Neural crest cell (in vitro differentiated cells): ENCODE measurements at regions not wholly inside any gene's neighbourhood (a gene's known extent, or its start where the extent isn't known, plus 50 kb on each side); places are given as distances from the start of the nearest gene placed in this dataset.

Experiments used
- DNase-seq: peaks from one replicate; pipeline ENCODE4 v3.0.0; 2021; ENCODE audit warnings: low read depth, mixed read lengths, low spot score
- H3K27ac Mint-ChIP-seq: one replicate; pipeline ENCODE4 v1.8.0; 2021; ENCODE audit warnings: mild to moderate bottlenecking, mixed read lengths; ENCODE audit not compliant: unreplicated experiment
- H3K27me3 Mint-ChIP-seq: 2 replicates; pipeline ENCODE4 v1.8.0; 2021; ENCODE audit warnings: low read depth, mild to moderate bottlenecking, mixed read lengths
- H3K36me3 Mint-ChIP-seq: 2 replicates; pipeline ENCODE4 v1.8.0; 2021; ENCODE audit warnings: low read depth, mild to moderate bottlenecking, mixed read lengths
- H3K4me1 Mint-ChIP-seq: 2 replicates; pipeline ENCODE4 v1.8.0; 2021; ENCODE audit warnings: mixed read lengths
- H3K4me3 Mint-ChIP-seq: one replicate; pipeline ENCODE4 v1.8.0; 2021; ENCODE audit warnings: mild to moderate bottlenecking, mixed read lengths
- H3K9me3 Mint-ChIP-seq: 2 replicates; pipeline ENCODE4 v1.8.0; 2021; ENCODE audit warnings: mixed read lengths
- CTCF ChIP-seq: fragments of 200-600 bp; sonication (generic); conservative IDR thresholded peaks from 2 replicates; pipeline ENCODE4 v1.5.0; 2021; ENCODE audit warnings: antibody characterized with exemption, mild to moderate bottlenecking

- Mint-ChIP-seq H3K27ac (peak overlapping the region; percentile 50), H3K9me3 (no peaks in the 10 kb centered on the region), H3K27me3 (peaks cover 2% of the 10 kb centered on the region), H3K4me3 (no peak overlapping the region), H3K36me3 (no peaks in the 10 kb centered on the region), H3K4me1 (peaks cover 7% of the 10 kb centered on the region)
- TF ChIP-seq CTCF = no peak
- no peak for DNase-seq
Measured at GRCh38 chr13:73451221-73452029, 392.6 kb downstream of the KLF5 start.

GRCh38 chr13:73450583-73450982 is 391.8 kb downstream of the KLF5 start:
- Mint-ChIP-seq H3K27me3 (no peaks in the 10 kb centered on the region), H3K4me1 (peaks cover 7% of the 10 kb centered on the region), H3K9me3 (peaks cover 2% of the 10 kb centered on the region), H3K27ac (no peak overlapping the region), H3K36me3 (peaks cover 3% of the 10 kb centered on the region), H3K4me3 (no peak overlapping the region)
- no peak for DNase-seq
- no peak for TF ChIP-seq CTCF

- no peaks in the 10 kb centered on the region for H3K27me3 Mint-ChIP-seq
- H3K36me3 Mint-ChIP-seq = peaks cover 3% of the 10 kb centered on the region
- DNase-seq = no peak
- no peak for TF ChIP-seq CTCF
- no peak overlapping the region for H3K4me3 Mint-ChIP-seq
- peaks cover 6% of the 10 kb centered on the region for H3K9me3 Mint-ChIP-seq
- H3K27ac Mint-ChIP-seq = no peak overlapping the region
- H3K4me1 Mint-ChIP-seq = peaks cover 7% of the 10 kb centered on the region
Measured at GRCh38 chr13:73449252-73449651, 390.4 kb downstream of the KLF5 start.

- peaks cover 6% of the 10 kb centered on the region for H3K36me3 Mint-ChIP-seq
- DNase-seq = no peak
- no peak for TF ChIP-seq CTCF
- no peak overlapping the region for H3K27ac Mint-ChIP-seq
- no peaks in the 10 kb centered on the region for H3K27me3 Mint-ChIP-seq
- H3K4me3 Mint-ChIP-seq = no peak overlapping the region
- peaks cover 13% of the 10 kb centered on the region for H3K9me3 Mint-ChIP-seq
- no peaks in the 10 kb centered on the region for H3K4me1 Mint-ChIP-seq
Measured at GRCh38 chr13:73440296-73440895, 381.6 kb downstream of the KLF5 start.

- DNase-seq = no peak
- no peaks in the 10 kb centered on the region for H3K27me3 Mint-ChIP-seq
- H3K27ac Mint-ChIP-seq = no peak overlapping the region
- no peak overlapping the region for H3K4me3 Mint-ChIP-seq
- TF ChIP-seq CTCF = no peak
- H3K36me3 Mint-ChIP-seq = peaks cover 4% of the 10 kb centered on the region
- H3K9me3 Mint-ChIP-seq = peaks cover 18% of the 10 kb centered on the region
- H3K4me1 Mint-ChIP-seq = no peaks in the 10 kb centered on the region
Measured at GRCh38 chr13:73433890-73434289, 375.1 kb downstream of the KLF5 start.
